SK-N-SH treated with all-trans-retinoic acid at 6 μM for 48 hours (cell line): ENCODE measurements at regions not wholly inside any gene's neighbourhood (a gene's known extent, or its start where the extent isn't known, plus 50 kb on each side); places are given as distances from the start of the nearest gene placed in this dataset.

Source experiments
- ATAC-seq: fragments of 200-7000 bp; cut with Tn5 transposase; 3 replicates; pipeline ENCODE4 v1.9.1; 2020; ENCODE audit warnings: mild to moderate bottlenecking, moderate library complexity
- CREB5 ChIP-seq: fragments of 250-450 bp; sonication (Bioruptor Pico); IDR thresholded peaks from 2 replicates; pipeline ENCODE4 v1.5.1; 2020; ENCODE audit warnings: low read depth, mild to moderate bottlenecking, moderate library complexity
- CSDC2 ChIP-seq: fragments of 250-450 bp; sonication (Bioruptor Pico); IDR thresholded peaks from 2 replicates; pipeline ENCODE4 v1.5.0; 2020; ENCODE audit warnings: mild to moderate bottlenecking, moderate library complexity
- CSRNP3 ChIP-seq: fragments of 250-450 bp; sonication (Bioruptor Pico); IDR thresholded peaks from 2 replicates; pipeline ENCODE4 v1.5.1; 2021; ENCODE audit warnings: mild to moderate bottlenecking, moderate library complexity
- ESRRG ChIP-seq: fragments of 250-450 bp; sonication (Bioruptor Pico); IDR thresholded peaks from 2 replicates; pipeline ENCODE4 v1.6.1; 2021; ENCODE audit warnings: mild to moderate bottlenecking
- GLIS3 ChIP-seq: fragments of 250-450 bp; sonication (Bioruptor Pico); IDR thresholded peaks from 2 replicates; pipeline ENCODE4 v1.5.0; 2020; ENCODE audit warnings: mild to moderate bottlenecking, moderate library complexity
- ISL1 ChIP-seq: fragments of 250-450 bp; sonication (Bioruptor Pico); IDR thresholded peaks from 2 replicates; pipeline ENCODE4 v2.1.2; 2022; ENCODE audit warnings: mild to moderate bottlenecking, moderate library complexity
- OSR1 ChIP-seq: fragments of 250-450 bp; sonication (Bioruptor Pico); IDR thresholded peaks from 2 replicates; pipeline ENCODE4 v1.8.0; 2022; ENCODE audit warnings: moderate library complexity, mild to moderate bottlenecking, inconsistent platforms
- PATZ1 ChIP-seq: fragments of 250-450 bp; sonication (Bioruptor Pico); IDR thresholded peaks from 2 replicates; pipeline ENCODE4 v1.8.0; 2020; ENCODE audit warnings: mild to moderate bottlenecking, moderate library complexity, borderline replicate concordance
- POU6F1 ChIP-seq: fragments of 250-450 bp; sonication (Bioruptor Pico); IDR thresholded peaks from 2 replicates; pipeline ENCODE4 v1.8.0; 2021; ENCODE audit warnings: low read depth, mild to moderate bottlenecking, moderate library complexity, borderline replicate concordance
- RARB ChIP-seq: fragments of 250-450 bp; sonication (Bioruptor Pico); IDR thresholded peaks from 2 replicates; pipeline ENCODE4 v1.8.0; 2021; ENCODE audit warnings: mild to moderate bottlenecking, moderate library complexity
- TCF4 ChIP-seq: fragments of 250-450 bp; sonication (Bioruptor Pico); IDR thresholded peaks from 2 replicates; pipeline ENCODE4 v1.8.0; 2021; ENCODE audit warnings: mild to moderate bottlenecking, moderate library complexity, borderline replicate concordance
- TOX ChIP-seq: fragments of 250-450 bp; sonication (Bioruptor Pico); IDR thresholded peaks from 2 replicates; pipeline ENCODE4 v1.8.0; 2021; ENCODE audit warnings: mild to moderate bottlenecking, moderate library complexity, borderline replicate concordance
- ZC3H10 ChIP-seq: fragments of 250-450 bp; sonication (Bioruptor Pico); IDR thresholded peaks from 2 replicates; pipeline ENCODE4 v1.5.1; 2021; ENCODE audit warnings: mild to moderate bottlenecking, moderate library complexity
- ZFP30 ChIP-seq: fragments of 450-650 bp; formaldehyde crosslinking; IDR thresholded peaks from 2 replicates; pipeline ENCODE4 v1.5.0; 2022; ENCODE audit warnings: mild to moderate bottlenecking, moderate library complexity
- ZNF565 ChIP-seq: fragments of 450-650 bp; formaldehyde crosslinking; conservative IDR thresholded peaks from 2 replicates; pipeline ENCODE4 v1.5.0; 2020; ENCODE audit warnings: low read depth, mild to moderate bottlenecking, moderate library complexity

- TF ChIP-seq PATZ1 (CRISPR knock-in tag), result no peak
- TF ChIP-seq CREB5 (CRISPR knock-in tag), result no peak
- no peak for TF ChIP-seq POU6F1
- TF ChIP-seq GLIS3 (CRISPR knock-in tag), result no peak
- no peak for ATAC-seq
These were observed 87.8 kb upstream of the HS3ST5 start for GRCh38 chr6:114430534-114431124.

- ATAC-seq, result no peak
These were observed 85.5 kb upstream of the HS3ST5 start for GRCh38 chr6:114428341-114428740.

GRCh38 chr6:114421199-114421598 is 78.4 kb upstream of the HS3ST5 start:
- no peak for TF ChIP-seq ISL1
- no peak for TF ChIP-seq PATZ1 (CRISPR knock-in tag)
- no peak for TF ChIP-seq GLIS3 (CRISPR knock-in tag)
- no peak for TF ChIP-seq OSR1 (CRISPR knock-in tag)
- no peak for TF ChIP-seq TCF4
- TF ChIP-seq CREB5 (CRISPR knock-in tag), result no peak
- TF ChIP-seq POU6F1, result no peak
- no peak for TF ChIP-seq CSRNP3 (CRISPR knock-in tag)
- TF ChIP-seq CSDC2 (CRISPR knock-in tag), result no peak
- no peak for TF ChIP-seq ZC3H10 (CRISPR knock-in tag)
- no peak for TF ChIP-seq TOX (CRISPR knock-in tag)
- no peak for TF ChIP-seq ZFP30 (CRISPR knock-in tag)
- no peak for TF ChIP-seq ESRRG (CRISPR knock-in tag)
- no peak for TF ChIP-seq RARB (CRISPR knock-in tag)
- no peak for ATAC-seq

More at GRCh38 chr6:114428341-114428740, 85.5 kb upstream of the HS3ST5 start:
- no peak for TF ChIP-seq TOX (CRISPR knock-in tag)
- no peak for TF ChIP-seq RARB (CRISPR knock-in tag)
- TF ChIP-seq PATZ1 (CRISPR knock-in tag), result no peak
- TF ChIP-seq ZNF565 (CRISPR knock-in tag), result no peak
- no peak for TF ChIP-seq CSDC2 (CRISPR knock-in tag)
